Posterior vena cava (tissue), 2 donors: ENCODE measurements at regions not wholly inside any gene's neighbourhood (a gene's known extent, or its start where the extent isn't known, plus 50 kb on each side); places are given as distances from the start of the nearest gene placed in this dataset.

Experiments used
- DNase-seq: peaks from one replicate; pipeline ENCODE4 v3.0.0-alpha.2; 2020; ENCODE audit warnings: low spot score
- intact Hi-C, 2 donors: fragments of 100-400 bp; cut with DNase I; formaldehyde crosslinking; loops; one replicate each; pipeline versions ENCODE4 v1.14.1 to v1.14.2; 2022 to 2023
- donor health status: DM: yes; HTN: yes; CAD: no.
- donor health status: DM: yes; HTN: yes; CAD: no.

- intact Hi-C loops = loop anchor here in 1 of 2 donors (5.0 kb wide), 1 partner anchor 1403 kb away; no protein-coding TSS in a partner anchor
- no peak for DNase-seq
Measured at GRCh38 chr9:114733816-114734215, 51.8 kb upstream of the TEX48 start.

- no peak for DNase-seq
Measured at GRCh38 chr9:114732823-114733222, 50.8 kb upstream of the TEX48 start.

More at GRCh38 chr9:114732823-114733222, 50.8 kb upstream of the TEX48 start:
- intact Hi-C loops = loop anchor here in 1 of 2 donors (5.0 kb wide), 1 partner anchor 1404 kb away; no protein-coding TSS in a partner anchor
